MM.1S (cell line): ENCODE measurements at regions not wholly inside any gene's neighbourhood (a gene's known extent, or its start where the extent isn't known, plus 50 kb on each side); places are given as distances from the start of the nearest gene placed in this dataset.

Source experiments
- DNase-seq: peaks from one replicate; pipeline ENCODE4 v3.0.0-alpha.2; 2015
- H2AFZ ChIP-seq: fragments of 300-600 bp; sonication (generic); 2 replicates; pipeline ENCODE4 v1.6.0; 2016; ENCODE audit warnings: antibody characterized with exemption, low read length
- H3F3A ChIP-seq: fragments of 300-600 bp; sonication (generic); 2 replicates; pipeline ENCODE4 v1.6.1; 2016; ENCODE audit warnings: mild to moderate bottlenecking, antibody characterized with exemption, low read length, moderate library complexity, mixed read lengths; ENCODE audit not compliant: insufficient read depth
- H3K27ac ChIP-seq: fragments of 300-600 bp; sonication (generic); 2 replicates; pipeline ENCODE4 v1.5.1; 2016; ENCODE audit warnings: mild to moderate bottlenecking, low read length
- H3K27me3 ChIP-seq: fragments of 300-600 bp; sonication (generic); replicated peaks from 2 replicates; pipeline ENCODE4 v1.6.0; 2016; ENCODE audit warnings: low read length; ENCODE audit not compliant: insufficient read depth
- H3K36me3 ChIP-seq: fragments of 300-600 bp; sonication (generic); replicated peaks from 2 replicates; pipeline ENCODE4 v1.6.1; 2016; ENCODE audit warnings: mild to moderate bottlenecking, low read length, mixed read lengths; ENCODE audit not compliant: insufficient read depth
- H3K4me1 ChIP-seq: fragments of 300-600 bp; sonication (generic); 2 replicates; pipeline ENCODE4 v1.6.1; 2016; ENCODE audit warnings: low read length, mixed read lengths
- H3K4me2 ChIP-seq: fragments of 300-600 bp; sonication (generic); 2 replicates; pipeline ENCODE4 v1.6.0; 2016; ENCODE audit warnings: low read depth, low read length
- H3K4me3 ChIP-seq: fragments of 300-600 bp; sonication (generic); 2 replicates; pipeline ENCODE4 v1.5.1; 2016; ENCODE audit warnings: low read length, mixed read lengths
- H3K79me2 ChIP-seq: fragments of 300-600 bp; sonication (generic); 2 replicates; pipeline ENCODE4 v1.6.1; 2016; ENCODE audit warnings: mixed run types, low read length, mixed read lengths
- H3K9ac ChIP-seq: fragments of 300-600 bp; sonication (generic); 2 replicates; pipeline ENCODE4 v1.6.1; 2016; ENCODE audit warnings: low read length, mixed read lengths
- H3K9me2 ChIP-seq: fragments of 300-600 bp; sonication (generic); replicated peaks from 2 replicates; pipeline ENCODE4 v1.6.1; 2016; ENCODE audit warnings: mild to moderate bottlenecking, low read length, mixed read lengths; ENCODE audit not compliant: insufficient read depth
- H3K9me3 ChIP-seq: fragments of 300-600 bp; sonication (generic); replicated peaks from 2 replicates; pipeline ENCODE4 v1.6.1; 2016; ENCODE audit warnings: mild to moderate bottlenecking, low read length, mixed read lengths; ENCODE audit not compliant: insufficient read depth
- H4K20me1 ChIP-seq: fragments of 300-600 bp; sonication (generic); 2 replicates; pipeline ENCODE4 v1.6.1; 2016; ENCODE audit warnings: mild to moderate bottlenecking, low read length, moderate library complexity, mixed read lengths; ENCODE audit not compliant: insufficient read depth
- EZH2 ChIP-seq: fragments of 300-600 bp; sonication (generic); optimal IDR thresholded peaks from 2 replicates; pipeline ENCODE3; 2017; ENCODE audit warnings: low read depth, mild to moderate bottlenecking, antibody characterized with exemption, low read length, mixed read lengths
- EZH2phosphoT487 ChIP-seq: fragments of 300-600 bp; sonication (generic); IDR thresholded peaks from 2 replicates; pipeline ENCODE4 v1.6.1; 2018; ENCODE audit warnings: antibody characterized with exemption, low read length
- TF ChIP-seq, protein P1 (sequence below): fragments of 300-600 bp; sonication (generic); IDR thresholded peaks from 2 replicates; pipeline ENCODE4 v1.5.1; 2016; ENCODE audit warnings: antibody characterized with exemption, low read length, mixed read lengths

DNA sequence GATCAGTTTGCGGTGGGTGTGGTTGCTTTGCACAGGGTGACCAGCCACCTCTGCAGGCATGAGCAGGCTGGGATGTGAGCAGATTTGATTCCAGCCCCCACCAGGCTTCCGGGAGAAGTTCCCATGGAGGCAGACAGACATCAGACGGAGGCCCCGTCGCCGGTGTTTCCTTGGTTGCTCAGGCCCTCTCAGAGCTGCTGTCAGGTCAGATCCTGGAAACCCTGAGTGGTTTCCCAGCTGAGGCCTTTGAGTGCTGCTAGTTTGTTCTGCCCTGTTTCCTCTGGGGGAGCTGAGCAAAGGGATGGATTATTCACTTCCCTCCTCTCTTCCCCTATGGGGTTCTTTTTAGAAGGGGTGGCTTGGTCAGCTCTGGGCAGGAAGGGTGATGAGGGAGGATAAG lies 62.2 kb downstream of the FAM241B start:
- peaks cover 43% of the 10 kb centered on the region for H3K27me3 ChIP-seq
- no peaks in the 10 kb centered on the region for H3K79me2 ChIP-seq
- no peaks in the 10 kb centered on the region for H3K9me3 ChIP-seq
- no peaks in the 10 kb centered on the region for H3F3A ChIP-seq
- no peak overlapping the region for H3K27ac ChIP-seq
- no peak overlapping the region for H3K4me3 ChIP-seq
- no peaks in the 10 kb centered on the region for H3K36me3 ChIP-seq
- TF ChIP-seq, protein P1, sequence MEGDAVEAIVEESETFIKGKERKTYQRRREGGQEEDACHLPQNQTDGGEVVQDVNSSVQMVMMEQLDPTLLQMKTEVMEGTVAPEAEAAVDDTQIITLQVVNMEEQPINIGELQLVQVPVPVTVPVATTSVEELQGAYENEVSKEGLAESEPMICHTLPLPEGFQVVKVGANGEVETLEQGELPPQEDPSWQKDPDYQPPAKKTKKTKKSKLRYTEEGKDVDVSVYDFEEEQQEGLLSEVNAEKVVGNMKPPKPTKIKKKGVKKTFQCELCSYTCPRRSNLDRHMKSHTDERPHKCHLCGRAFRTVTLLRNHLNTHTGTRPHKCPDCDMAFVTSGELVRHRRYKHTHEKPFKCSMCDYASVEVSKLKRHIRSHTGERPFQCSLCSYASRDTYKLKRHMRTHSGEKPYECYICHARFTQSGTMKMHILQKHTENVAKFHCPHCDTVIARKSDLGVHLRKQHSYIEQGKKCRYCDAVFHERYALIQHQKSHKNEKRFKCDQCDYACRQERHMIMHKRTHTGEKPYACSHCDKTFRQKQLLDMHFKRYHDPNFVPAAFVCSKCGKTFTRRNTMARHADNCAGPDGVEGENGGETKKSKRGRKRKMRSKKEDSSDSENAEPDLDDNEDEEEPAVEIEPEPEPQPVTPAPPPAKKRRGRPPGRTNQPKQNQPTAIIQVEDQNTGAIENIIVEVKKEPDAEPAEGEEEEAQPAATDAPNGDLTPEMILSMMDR, result no peak
- TF ChIP-seq EZH2phosphoT487, result no peak
- H4K20me1 ChIP-seq, result no peaks in the 10 kb centered on the region
- no peak overlapping the region for H3K9ac ChIP-seq
- H3K4me1 ChIP-seq, result no peaks in the 10 kb centered on the region
- H3K4me2 ChIP-seq, result no peak overlapping the region
- no peak overlapping the region for H2AFZ ChIP-seq
- no peak for DNase-seq
- H3K9me2 ChIP-seq, result no peaks in the 10 kb centered on the region

DNA sequence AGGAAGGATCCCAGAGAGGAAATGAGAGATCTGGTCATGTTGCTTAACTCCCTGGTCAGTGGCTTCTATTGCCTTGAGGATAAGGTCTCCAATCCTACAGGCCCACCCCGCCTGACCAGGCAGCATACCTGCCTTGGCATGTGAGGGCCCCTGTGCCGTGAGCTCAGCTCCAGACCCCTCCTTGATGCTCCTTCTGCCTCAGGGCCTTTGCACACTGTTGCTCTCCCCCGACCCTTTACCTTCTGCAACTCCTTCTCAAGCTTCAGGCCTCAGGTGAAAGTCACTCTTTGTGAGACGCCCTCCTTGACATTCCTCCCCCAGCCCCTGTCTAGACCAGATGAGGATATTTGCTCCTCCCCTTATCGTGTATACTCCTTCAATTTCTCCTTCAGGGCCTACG lies 62.8 kb downstream of the FAM241B start:
- Histone ChIP-seq H3K79me2 (no peaks in the 10 kb centered on the region), H3K27ac (no peak overlapping the region), H3F3A (no peaks in the 10 kb centered on the region), H3K4me3 (no peak overlapping the region), H3K27me3 (peaks cover 43% of the 10 kb centered on the region), H3K4me2 (no peak overlapping the region), H3K4me1 (no peaks in the 10 kb centered on the region), H3K9me3 (no peaks in the 10 kb centered on the region), H2AFZ (no peak overlapping the region), H3K9ac (no peak overlapping the region), H4K20me1 (no peaks in the 10 kb centered on the region), H3K9me2 (no peaks in the 10 kb centered on the region), H3K36me3 (no peaks in the 10 kb centered on the region)
- DNase-seq, result no peak
- TF ChIP-seq EZH2phosphoT487, result no peak
- TF ChIP-seq, protein P1, result no peak
- no peak for TF ChIP-seq EZH2

DNA sequence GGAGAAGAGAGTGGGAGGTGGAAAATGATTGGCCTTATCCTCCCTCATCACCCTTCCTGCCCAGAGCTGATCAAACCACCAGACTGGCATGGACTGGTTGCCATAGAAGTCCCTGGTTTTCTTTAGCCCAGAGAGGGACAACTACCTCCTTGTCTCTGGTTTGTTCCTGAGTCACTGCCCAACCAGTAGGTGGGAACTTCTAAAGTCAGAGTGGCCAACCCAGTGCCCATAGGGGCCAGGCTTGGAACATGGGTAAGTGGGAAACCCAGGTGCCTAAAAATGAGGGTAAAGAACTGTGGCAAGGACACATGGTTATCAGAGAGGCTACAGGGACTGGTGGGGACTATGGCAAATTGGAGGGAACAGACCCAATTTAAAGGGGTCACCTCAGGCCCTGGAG lies 63.8 kb downstream of the FAM241B start:
- no peak overlapping the region for H3K4me2 ChIP-seq

More for the DNA sequence above, 63.8 kb downstream of the FAM241B start:
- H3K4me1 ChIP-seq, result no peaks in the 10 kb centered on the region
- no peaks in the 10 kb centered on the region for H3K79me2 ChIP-seq
- H3F3A ChIP-seq, result no peaks in the 10 kb centered on the region
- no peaks in the 10 kb centered on the region for H4K20me1 ChIP-seq
- no peaks in the 10 kb centered on the region for H3K9me2 ChIP-seq
- no peak overlapping the region for H3K27ac ChIP-seq
- TF ChIP-seq EZH2 (no peak), EZH2phosphoT487 (no peak)
- TF ChIP-seq, protein P1, result no peak
- H3K9me3 ChIP-seq, result no peaks in the 10 kb centered on the region
- H3K4me3 ChIP-seq, result no peak overlapping the region
- H2AFZ ChIP-seq, result no peak overlapping the region
- no peak for DNase-seq
- H3K27me3 ChIP-seq, result peaks cover 34% of the 10 kb centered on the region
- H3K36me3 ChIP-seq, result no peaks in the 10 kb centered on the region
- H3K9ac ChIP-seq, result no peak overlapping the region
